ENCODE measurements at regions not wholly inside any gene's neighbourhood (a gene's known extent, or its start where the extent isn't known, plus 50 kb on each side); places are given as distances from the start of the nearest gene placed in this dataset.

DNA sequence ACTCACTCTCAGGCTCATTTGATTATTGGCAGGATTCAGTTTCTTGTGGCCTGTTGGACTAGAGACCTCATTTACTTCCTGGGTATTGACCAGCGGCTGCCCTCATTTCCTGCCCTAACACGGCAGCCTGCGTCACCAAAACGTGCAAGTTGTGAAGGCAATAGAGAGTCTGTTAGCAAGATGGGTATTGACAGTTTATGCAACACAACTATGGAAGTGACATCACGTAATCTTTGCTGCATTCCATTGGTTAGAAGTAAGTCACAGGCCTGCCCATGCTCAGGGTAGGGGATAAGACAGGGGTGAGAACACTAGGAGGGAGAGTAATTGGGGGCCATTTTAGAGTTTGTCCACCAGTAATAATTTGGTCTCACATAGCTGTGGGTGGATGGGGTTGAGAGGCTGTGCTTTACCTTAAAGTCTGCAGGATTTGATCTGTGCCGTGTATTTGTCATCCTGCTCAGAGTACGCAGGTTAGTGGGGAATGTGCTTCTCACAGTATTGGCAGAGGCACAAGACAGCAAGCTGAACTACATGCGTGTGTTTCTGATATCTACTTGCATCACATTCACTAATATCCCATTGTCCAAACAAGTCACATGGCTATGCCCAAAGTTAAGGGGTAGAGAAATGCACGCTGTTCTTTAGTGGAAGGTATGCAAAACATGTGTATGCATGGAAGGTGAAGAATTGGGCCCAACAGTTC, 83.3 kb downstream of the EDEM1 start:
- no peak for FAIRE-seq

DNA sequence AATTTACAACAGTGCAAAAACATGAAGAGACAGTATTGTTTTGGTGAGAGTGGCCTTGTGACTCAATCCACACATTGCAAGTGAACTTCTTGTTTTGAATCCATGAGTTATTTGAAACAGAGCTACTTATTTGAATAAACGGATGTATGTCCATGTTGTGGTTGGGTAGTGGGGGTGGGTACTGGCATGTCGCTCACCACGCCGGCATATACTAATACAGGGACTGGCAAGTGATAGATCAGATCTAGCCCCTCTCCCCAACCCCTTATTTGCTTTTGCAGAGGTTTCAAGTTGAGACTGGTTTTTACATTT, 83.8 kb downstream of the EDEM1 start:
- DNase-seq (ENCODE audit: low spot score in 2 of 2) (no peak), FAIRE-seq (no peak)

More for the DNA sequence above, 83.3 kb downstream of the EDEM1 start:
- DNase-seq (ENCODE audit: low spot score in 2 of 2), result no peak

DNA sequence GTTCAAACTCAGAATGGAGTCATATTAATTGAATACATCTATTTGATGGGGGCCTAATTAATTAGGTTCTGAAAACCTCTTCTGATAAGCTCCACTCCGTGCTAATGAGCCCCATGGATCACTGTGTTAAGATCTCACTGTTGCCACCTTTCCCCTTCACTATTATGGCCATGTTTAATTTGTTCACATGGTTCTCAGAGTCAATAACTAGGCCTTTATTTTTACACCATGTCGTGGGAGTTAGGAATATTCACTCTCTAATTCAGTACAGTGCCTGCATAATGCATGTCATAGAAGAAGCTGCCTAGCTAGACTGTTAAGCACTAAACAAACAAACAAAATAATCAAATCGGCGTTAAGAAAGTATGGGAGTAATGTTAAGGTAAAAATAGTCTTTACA, 84.9 kb downstream of the EDEM1 start:
- no peak for FAIRE-seq
- DNase-seq (ENCODE audit: low spot score in 2 of 2), result no peak

DNA sequence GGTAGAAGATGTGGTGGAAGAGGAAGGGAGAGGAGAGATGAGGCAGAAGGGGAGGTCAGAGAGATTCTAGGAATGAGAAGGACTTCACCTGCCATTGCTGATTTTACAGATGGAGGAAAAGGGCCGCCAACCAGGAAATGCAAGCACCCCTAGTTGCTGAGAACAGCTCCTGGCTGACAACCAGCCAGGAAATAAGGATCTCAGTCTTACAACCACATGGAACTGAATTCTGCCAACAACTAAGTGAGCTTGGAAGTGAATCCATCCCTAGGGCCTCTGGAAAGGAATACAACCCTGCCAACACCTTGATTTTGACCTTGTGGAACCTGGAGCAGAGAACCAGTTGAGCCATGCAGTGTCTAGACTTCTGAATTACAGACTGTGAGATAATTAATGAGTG, 86.6 kb downstream of the EDEM1 start:
- DNase-seq (ENCODE audit: low spot score in 2 of 2), result no peak
- FAIRE-seq, result no peak

DNA sequence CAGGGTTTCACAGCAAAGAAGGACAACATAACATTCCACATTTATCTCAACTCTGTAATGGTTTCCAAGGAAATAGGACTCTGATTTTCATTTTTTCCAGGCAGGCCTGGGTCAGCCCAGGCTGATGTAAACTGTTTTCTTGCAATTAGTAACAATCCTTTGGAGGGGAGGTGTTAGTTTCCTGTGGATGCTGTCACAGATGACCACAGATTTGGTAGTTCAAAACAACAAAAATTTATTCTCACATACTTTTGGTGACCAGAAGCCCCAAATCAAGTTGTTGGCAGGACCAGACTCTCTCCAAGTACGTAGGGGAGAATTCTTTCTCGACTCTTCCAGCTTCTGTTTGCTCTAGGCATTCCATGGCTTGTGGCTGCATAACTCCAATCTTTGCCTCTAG, 88.0 kb downstream of the EDEM1 start:
- no peak for FAIRE-seq
- no peak for DNase-seq (ENCODE audit: low spot score in 2 of 2)

DNA sequence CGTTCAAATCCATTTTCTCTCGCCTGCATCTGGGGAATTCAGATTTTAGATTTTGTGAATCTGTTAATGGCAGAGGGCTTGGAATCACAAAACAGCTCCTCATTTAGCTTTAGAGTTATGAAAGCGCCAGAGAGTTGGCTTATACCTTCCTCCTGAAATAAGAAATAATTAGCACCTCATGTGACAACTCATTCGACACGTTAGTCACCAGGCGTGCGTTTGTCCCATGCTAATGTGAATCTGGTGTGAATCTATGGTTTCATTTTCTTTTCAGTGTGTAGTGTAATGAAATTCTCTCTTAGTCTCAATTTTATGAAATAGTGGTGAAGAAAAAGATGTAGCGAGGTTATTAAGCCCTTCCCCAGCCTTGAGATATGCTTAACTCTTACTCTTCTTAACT, 89.4 kb downstream of the EDEM1 start:
- FAIRE-seq (no peak), DNase-seq (ENCODE audit: low spot score in 2 of 2) (no peak)

DNA sequence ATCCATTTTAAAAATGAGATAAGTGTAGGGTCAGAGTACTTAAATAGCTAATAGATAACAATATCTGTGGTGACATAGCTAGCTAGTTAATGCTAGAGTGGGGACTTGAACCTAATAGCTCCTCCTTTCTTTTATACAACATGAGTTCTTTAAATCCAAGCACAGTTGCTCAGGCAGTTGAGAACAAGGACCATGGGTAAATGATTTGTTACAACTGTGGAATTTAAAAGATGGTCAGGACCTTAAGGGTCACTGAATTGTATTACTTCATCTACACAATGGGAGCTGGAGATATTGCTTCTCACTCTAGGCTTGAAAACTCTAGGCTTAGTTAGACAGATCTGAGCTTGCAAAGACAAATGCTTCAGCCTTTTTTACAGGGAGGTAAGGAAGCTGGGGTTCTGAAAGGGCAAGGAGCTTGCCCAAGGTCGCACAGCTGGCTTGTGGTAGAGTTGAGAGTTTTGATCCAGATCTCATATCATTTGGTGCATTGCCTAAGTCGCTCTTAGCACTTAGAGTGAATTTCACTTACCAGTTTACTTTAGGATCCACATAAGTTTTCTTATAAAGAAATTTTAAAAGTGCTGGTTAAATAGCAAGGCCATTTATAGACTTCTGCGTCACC, 90.2 kb downstream of the EDEM1 start:
- DNase-seq (ENCODE audit: low spot score in 2 of 2), result no peak
- FAIRE-seq, result no peak

DNA sequence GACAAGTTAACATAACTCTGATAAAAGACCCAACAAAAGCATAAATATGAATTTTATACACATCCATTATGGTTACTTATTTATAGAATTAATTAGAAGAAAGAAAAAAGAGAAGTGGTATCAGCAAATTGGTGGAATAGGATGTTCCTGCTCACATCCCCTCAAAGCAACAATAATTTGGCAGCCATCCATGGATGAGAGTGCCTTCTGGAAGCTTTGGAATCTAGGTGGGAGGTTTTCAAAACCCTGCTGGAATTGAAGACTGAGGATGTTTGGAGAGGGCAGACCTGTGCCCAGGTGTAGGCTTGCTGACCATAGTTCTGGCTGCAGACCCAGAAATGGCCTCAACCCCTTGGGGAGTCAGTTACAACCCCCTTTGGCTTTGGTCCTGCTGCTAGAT, 91.2 kb downstream of the EDEM1 start:
- FAIRE-seq, result no peak

DNA sequence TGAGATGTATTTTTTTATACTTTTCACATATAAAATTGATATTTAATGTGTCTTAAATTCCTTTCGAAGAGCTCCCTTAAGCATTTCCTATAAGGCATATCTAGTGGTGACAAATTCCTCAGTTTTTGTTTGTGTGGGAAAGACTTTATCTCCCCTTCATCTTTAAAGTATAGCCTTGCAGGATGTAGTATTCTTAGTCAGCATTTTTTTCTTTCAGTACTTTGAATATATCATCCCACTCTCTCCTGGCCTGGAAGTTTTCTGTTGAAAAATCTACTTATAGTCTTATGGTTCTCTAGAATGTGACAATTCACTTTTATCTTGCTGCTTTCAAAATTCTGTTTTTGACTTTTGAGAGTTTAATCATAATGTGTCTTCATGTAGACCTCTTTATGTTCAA, 95.2 kb downstream of the EDEM1 start:
- DNase-seq (ENCODE audit: low spot score in 2 of 2), result no peak
- FAIRE-seq, result no peak

More for the DNA sequence above, 91.2 kb downstream of the EDEM1 start:
- DNase-seq (ENCODE audit: low spot score in 2 of 2), result no peak

DNA sequence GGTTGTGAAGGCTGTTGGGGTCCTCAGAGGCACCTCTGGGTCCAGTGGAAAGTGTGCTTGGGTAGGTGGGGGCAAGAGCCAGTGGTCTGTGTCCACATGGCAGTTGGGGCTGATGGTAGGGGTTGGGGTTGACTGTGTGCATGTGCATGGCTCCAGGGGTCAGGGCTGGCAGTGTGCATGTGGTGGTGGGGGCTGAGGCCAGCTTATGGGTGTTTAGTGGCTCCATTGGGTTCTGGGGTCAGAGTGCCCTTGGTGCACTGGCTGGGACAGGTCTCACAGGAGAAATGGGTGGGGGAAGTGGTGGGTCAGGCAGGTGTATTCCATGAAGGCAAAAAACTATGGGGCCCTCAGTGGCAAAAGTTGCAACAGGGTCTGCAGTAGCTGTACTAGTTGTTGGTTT, 97.9 kb downstream of the EDEM1 start:
- DNase-seq (ENCODE audit: low spot score in 2 of 2) (no peak), FAIRE-seq (no peak)

DNA sequence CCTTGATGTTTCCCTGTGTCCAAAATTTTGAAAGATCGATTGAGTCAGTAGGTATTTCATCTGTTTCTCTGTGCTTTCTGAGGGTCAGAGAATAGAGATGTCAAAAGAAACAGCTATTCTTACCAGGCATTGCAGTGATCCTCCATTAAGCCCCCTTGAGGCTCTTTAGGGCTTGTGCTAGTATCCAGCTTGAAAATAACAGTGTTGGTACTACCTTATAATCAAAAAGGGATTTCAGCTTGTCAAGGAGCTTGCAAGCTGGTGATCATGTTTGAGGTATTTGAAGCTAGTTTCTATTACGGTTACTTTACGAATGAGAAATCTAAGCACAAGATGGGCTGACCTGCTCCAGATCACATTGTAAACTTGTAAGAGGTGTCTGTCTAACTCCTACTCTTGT, 103.4 kb downstream of the EDEM1 start:
- DNase-seq (ENCODE audit: low spot score in 2 of 2) (no peak), FAIRE-seq (no peak)

DNA sequence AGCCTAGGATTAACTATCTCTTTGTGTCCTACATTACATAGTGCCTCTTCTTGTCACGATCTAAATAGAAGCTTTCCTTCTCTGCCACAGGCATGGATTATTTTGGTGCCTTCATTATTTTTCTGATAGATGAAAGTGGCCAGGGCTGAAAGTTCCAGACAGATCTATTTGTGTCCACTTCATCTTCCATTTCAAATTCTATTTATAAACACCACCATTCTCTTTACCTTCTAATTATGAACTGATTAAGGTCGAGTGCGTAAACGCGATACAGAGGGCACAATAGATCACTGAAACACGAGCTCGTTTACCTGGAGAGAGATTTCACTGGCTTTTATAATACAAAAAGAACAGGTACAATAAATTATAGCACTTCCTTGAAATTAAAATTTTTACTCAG, 105.0 kb downstream of the EDEM1 start:
- DNase-seq (ENCODE audit: low spot score in 2 of 2) (no peak), FAIRE-seq (no peak)

DNA sequence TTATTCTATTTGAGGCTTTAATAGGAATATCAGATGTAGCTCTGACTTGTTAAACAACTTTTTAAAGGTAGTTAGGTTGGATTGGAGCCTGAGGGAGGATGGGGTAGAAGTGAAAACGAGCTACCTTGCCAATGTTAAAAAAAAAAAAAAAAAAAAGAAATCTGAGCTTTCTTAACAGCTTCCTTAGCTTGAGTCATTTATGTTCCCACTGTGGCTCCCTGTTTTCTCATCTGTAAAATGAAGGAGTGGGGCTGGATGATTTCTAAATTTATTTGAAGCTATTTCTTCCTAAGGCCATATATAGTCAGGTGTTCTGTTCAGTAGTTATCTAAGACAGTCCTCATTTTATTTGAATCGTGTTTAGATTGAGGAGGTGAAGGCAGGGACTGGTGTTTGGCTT, 105.7 kb downstream of the EDEM1 start:
- no peak for DNase-seq (ENCODE audit: low spot score in 2 of 2)

DNA sequence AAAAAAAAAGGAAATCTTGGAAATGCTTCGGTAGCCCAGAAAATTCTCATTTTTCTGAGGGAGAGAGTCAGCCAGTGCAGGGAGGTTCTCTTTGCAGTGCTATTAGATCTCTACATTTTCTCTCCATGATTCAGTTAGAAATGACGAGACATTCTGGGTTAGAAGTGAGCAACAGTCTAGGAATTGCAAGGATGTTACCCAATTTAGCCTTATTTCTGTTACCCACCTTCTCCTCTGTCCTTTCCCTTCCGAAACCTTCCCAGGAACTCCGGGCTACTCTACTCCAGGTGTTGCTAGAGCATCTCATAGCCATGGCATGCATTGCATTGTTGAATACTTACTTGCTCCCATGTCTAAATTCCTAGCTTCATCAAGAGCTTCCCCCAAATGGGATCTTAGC, 106.8 kb downstream of the EDEM1 start:
- no peak for FAIRE-seq
- DNase-seq (ENCODE audit: low spot score in 2 of 2), result no peak

More for the DNA sequence above, 105.7 kb downstream of the EDEM1 start:
- FAIRE-seq, result no peak

DNA sequence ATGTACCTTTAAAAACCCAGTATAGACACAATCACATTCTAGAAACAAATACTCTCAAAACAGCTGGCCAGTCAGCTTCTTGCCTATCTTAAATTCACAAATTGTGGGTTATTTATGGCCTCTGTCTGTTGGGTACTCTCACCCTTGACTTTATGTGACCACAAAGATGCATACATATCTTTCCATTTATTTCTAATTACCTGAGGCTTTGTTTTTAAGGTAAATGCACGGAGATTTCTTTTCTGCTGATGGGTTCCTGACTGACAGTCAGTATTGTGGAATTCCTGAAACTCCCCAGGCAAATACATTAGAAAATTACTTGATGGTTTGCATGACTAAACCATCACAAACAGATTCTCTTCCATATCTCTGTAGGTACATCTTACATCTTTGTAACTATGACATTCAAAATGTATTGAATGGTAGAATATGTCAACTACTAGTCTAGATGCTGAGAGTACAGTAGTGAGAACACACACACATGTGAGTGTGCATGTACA, 107.7 kb downstream of the EDEM1 start:
- no peak for DNase-seq (ENCODE audit: low spot score in 2 of 2)

DNA sequence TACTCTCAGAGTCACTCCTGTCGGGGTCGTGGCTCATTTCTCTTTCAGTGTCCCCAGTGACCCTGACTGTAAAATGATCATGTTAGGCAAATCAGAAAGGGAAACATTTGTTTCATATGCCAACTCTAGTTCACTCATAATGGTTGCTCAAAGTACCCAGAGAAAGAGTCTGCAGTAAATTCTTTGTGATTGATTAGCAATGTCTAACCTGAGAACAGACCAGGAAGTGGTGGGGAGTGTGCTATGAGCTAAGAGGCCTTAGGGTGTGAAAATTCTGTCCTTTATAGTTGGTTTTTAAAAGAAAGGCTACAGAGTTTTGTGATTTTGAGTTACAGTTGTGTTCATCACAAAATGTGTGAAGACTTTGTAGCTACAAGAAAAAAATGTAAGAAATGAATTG, 108.9 kb downstream of the EDEM1 start:
- FAIRE-seq, result no peak

More for the DNA sequence above, 107.7 kb downstream of the EDEM1 start:
- no peak for FAIRE-seq

DNA sequence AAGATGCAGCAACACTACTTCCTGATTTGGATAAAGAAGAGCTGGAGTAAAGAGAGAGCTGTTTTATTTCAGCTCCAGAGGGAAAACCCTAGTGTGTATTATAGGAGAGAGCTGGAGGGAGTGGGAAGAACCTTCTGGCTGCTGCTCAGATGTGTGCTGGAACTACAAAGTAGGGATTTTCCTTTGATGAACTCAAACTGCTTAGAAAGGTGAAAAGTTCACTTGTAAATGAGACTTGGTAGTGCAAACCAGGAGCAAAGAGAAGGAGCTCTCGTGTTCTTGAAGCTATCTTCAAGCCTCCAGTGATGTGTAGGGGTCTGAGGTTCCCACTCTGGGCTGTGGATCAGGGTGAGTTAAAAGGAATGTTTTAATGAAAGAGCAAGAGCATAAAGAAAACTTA, 110.4 kb downstream of the EDEM1 start:
- DNase-seq (ENCODE audit: low spot score in 2 of 2) (no peak), FAIRE-seq (no peak)

More for the DNA sequence above, 108.9 kb downstream of the EDEM1 start:
- no peak for DNase-seq (ENCODE audit: low spot score in 2 of 2)

DNA sequence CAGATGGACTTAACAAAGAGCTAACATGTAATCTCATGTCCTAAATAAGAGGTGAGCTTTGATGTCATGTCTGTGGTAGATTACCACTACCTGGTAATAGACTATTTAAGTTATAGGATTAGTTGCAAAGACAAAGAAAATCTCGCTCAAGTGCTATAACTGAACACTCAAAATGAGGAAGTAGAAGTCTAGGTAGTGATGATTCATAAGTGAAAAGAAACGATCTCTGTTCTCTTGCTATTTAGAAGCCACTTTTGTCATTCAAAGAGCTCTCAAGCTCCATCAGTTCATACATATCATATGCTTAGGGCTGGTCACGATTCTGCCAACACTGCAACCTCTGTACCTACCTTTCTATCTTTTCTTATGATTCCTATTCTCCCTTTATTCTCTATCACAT, 110.9 kb downstream of the EDEM1 start:
- DNase-seq (ENCODE audit: low spot score in 2 of 2) (no peak), FAIRE-seq (no peak)

DNA sequence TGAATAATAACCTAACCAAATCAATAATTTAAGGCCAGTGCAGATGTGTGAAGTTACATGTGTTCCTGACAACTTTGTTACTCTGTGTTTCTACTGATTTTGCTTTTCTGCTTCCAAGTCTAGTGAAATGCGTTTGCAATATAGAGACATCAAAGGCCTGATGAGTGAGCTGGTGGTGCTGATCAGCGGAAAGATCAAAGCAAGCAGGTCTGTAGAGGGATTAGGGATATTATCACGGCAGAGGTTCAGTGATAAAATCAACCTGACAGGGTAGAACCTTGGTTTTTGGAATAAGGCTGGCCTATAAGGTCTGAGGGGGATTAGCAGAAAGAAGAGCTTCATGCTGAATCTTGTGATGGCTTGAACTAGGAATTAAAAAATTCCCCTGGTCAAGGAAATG, 111.7 kb downstream of the EDEM1 start:
- DNase-seq (ENCODE audit: low spot score in 2 of 2), result no peak
- no peak for FAIRE-seq

DNA sequence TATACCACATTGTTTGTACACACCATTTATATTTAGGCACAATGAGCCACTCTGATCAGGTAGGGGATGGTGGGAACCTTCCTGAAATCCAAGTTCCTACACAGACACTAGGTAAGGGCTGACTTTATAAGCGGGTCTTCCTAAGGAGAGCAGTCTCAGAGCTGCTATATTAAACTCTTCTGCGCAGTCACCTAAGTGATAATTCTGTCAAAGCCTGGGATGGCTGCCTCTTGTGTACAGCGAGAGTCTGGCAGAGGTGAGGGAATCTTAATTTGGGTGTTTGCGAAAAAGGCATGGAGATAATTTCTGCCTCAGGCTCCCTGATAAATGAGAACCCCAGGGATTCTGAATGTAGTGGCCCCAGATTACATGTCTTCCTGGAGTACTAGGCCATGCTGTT, 113.1 kb downstream of the EDEM1 start:
- FAIRE-seq, result no peak
- DNase-seq (ENCODE audit: low spot score in 2 of 2), result no peak

DNA sequence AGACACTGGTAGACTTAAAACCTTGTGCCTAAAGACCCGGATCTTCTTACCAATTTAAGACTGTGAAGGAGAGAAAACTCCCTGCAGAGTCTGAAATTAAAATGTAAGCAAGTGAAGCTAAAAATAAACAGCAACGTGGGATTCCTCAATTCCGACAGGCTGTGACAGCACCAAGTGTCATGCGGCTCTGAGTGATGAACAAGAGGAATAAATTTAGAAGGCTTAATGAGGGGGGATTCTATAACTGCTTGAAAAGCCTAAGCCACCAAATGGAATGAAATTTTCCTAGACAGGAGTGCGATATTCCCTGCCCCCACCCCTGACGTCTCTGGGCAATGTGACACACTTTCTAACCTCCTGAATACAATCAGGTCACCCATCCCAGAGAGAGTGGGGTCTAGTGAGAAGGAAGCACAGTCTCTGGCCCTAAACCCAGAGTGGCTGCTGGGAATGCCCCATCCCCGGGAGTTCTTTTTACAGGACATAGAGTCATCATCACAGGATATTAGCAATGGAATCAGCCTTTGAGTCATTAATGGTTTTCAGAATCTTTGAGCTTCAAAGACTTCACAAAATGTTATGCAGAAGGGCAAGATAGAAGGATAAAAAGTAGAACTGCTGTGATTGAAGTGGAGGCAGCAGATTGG, 114.3 kb downstream of the EDEM1 start:
- no peak for DNase-seq (ENCODE audit: low spot score in 2 of 2)
- no peak for FAIRE-seq

DNA sequence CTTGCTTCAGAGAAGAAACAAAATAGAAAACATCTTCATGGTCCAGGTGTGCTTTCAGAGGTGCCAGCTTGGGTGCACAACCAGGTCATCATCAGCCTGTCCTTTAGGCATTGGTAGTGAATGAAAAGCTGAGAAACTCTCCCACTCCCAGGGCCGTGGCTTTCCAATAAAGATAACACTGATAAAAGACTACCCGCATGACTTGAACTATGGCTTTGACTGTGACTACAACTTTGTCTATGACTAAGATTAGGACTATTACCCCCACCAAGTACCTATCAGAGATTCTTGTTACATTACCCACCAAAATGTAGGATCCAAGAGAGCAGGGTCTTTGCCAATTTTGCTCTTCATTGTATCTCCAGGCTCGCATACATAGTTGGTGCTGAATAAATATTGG, 115.2 kb downstream of the EDEM1 start:
- DNase-seq (ENCODE audit: low spot score in 2 of 2), result no peak
- FAIRE-seq, result no peak

Measured in frontal cortex (tissue), 3 donors.